ENCODE measurements at regions not wholly inside any gene's neighbourhood (a gene's known extent, or its start where the extent isn't known, plus 50 kb on each side); places are given as distances from the start of the nearest gene placed in this dataset.
"Not testable (repeated sequence)": the region's sequence is repeated elsewhere in the genome, so short reads cannot be mapped to it uniquely, and the experiment has no call there.

DNA sequence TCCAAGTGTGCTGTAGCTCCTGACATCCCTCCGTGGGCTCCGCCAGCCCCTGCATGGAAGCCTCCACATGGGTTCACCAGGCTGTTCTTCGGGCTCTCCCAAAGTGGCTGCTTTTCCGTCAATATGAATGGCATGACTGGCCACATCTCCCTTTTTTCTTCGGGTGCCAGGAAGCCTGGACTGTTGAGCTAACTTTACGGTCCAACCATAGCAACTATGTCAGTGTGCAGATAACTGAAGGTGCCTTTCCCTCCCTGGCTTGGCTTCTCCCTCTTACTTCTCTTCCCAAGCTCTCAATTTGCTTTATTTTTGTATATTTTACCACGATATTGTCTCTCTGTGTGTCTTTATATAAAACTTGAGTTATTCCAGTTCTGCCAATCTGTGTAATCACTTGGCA lies 54.8 kb downstream of the RNU1-4 start:
- TF ChIP-seq, protein P1, sequence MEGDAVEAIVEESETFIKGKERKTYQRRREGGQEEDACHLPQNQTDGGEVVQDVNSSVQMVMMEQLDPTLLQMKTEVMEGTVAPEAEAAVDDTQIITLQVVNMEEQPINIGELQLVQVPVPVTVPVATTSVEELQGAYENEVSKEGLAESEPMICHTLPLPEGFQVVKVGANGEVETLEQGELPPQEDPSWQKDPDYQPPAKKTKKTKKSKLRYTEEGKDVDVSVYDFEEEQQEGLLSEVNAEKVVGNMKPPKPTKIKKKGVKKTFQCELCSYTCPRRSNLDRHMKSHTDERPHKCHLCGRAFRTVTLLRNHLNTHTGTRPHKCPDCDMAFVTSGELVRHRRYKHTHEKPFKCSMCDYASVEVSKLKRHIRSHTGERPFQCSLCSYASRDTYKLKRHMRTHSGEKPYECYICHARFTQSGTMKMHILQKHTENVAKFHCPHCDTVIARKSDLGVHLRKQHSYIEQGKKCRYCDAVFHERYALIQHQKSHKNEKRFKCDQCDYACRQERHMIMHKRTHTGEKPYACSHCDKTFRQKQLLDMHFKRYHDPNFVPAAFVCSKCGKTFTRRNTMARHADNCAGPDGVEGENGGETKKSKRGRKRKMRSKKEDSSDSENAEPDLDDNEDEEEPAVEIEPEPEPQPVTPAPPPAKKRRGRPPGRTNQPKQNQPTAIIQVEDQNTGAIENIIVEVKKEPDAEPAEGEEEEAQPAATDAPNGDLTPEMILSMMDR (IDR thresholded peaks at IDR 0.05), result not testable (repeated sequence)
- not testable (repeated sequence) for TF ChIP-seq POLR2A (IDR thresholded peaks at IDR 0.05)

All from heart left ventricle (tissue), 13 donors.